ENCODE measurements at regions not wholly inside any gene's neighbourhood (a gene's known extent, or its start where the extent isn't known, plus 50 kb on each side); places are given as distances from the start of the nearest gene placed in this dataset.

DNA sequence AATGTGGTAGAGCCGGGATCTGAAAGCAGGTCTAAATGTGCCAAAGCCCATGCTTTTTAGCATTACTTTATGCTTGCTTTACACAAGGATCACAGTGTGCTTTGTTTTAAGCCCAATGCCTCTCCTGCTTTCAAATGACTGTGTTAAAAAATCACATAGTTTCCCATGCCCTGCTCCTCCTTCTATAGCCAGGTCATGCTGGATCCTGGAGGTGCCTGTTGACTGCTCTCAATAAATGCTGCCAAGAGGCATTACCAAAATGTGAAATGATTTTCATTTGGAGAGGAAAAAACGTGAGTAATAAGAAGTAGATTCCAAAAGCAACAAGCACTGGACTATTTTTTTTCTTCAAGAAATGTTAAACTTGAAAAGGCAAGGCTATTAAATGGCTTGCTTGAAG lies 420.7 kb upstream of the USP24 start:
- DNase-seq: no peak

DNA sequence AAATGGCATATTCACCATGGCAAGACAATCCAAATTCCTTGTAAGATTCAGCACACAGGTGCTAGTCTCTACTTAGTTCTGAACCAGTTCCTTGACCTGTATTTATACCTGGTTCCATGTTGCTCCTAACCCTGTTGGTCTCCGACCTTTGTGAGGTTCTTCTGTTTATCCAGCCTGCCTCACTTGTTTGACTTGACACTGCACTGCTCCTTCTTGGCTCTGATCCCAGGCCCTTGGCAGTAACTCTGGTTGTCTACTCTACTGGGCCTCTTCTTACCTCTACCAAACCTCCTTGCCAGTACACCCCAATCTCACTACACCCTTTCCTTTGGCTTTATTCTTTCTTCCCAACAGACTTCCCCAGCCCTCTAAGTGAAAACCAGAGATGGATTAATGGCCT lies 419.4 kb upstream of the USP24 start:
- no peak for DNase-seq

DNA sequence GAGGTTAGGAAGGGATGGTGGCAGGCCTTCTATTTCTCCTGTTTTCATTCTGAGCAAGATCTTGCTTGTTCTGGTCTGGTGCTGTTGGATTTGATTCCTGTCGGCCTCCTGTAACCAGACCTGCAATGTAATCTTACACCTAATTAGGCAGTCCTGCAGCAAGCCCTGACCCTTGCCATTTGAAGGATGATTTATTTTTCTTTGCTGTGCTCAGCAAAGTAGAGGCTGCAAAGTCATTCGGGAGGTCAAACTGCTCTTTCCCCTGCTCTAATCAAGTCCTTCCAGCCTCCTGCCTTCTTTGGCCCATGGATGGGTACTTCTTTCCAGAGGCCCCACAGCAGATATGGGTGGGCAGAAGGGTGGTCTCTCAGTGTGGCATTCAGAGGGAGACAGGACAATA lies 417.7 kb upstream of the USP24 start:
- no peak for DNase-seq

DNA sequence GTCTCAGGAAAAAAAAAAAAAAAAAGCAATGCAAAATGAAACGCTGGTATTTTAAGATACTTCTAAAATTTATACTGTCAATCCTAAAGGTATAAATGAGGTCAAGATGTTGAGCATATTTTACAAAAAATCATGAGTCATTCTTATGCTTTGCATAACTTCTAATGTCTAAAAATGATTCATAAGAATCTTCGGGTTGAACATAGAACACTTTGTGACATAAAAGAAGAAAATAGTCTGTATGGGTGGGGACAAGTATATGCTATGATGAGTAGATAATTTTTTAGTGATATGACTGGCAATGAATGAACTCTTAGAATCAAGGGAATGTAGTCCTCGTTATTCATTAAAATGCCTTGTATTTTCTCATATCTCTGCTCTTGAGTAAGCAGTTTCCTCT lies 416.9 kb upstream of the USP24 start:
- no peak for DNase-seq

DNA sequence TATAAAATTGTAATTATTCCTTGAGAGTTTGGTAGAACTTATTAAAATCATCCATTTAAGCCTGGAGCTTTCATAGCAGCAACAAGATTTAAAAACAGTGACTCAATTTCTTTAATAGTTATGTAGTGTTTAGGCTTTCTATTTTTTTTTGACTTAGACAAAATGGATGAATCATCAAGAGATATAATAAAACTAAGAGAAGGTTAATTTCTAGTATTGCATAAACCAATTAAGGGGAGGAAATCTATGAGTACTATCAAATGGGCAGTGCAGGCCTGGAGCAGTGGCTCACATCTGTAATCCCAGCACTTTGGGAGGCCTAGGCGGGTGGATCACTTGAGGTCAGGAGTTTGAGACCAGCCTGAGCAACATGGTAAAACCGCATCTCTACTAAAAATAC lies 416.3 kb upstream of the USP24 start:
- DNase-seq: no peak

DNA sequence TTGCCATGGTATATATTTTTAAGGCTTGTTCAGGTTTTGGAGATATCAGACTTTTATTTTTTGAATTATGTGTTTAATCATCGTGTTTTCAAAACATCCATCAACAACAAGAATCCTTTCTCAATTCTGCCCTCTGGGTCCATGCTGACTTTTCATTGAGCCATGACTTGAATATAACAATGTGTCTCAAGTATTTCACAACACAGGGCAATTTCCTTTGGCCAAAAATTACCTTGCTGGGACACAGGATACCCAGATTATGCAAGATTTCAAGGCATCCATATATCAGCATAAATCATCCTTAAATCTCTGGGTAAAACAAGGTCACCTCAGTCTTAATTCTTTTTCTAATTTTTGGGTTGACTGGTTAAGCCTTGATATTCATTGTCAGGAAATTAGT lies 411.2 kb upstream of the USP24 start:
- no peak for DNase-seq

DNA sequence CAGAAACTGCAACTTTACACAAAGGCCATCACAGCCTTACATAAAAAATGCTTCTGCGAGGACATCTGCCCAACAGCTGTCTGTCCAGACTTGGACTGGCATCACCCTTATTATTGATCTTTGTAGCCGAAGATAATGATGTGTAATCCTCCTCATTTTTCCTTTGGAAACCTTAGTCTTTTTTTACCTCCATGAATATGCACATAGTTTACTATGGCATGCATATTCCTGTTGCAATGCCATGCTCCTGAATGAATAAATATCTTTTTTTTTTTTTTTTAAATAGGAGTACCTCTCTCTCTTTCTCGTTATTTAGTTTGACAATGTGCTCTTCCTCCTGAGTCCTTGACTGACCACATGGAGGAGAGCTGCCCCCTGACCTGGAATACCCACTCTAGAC lies 409.6 kb upstream of the USP24 start:
- no peak for DNase-seq

DNA sequence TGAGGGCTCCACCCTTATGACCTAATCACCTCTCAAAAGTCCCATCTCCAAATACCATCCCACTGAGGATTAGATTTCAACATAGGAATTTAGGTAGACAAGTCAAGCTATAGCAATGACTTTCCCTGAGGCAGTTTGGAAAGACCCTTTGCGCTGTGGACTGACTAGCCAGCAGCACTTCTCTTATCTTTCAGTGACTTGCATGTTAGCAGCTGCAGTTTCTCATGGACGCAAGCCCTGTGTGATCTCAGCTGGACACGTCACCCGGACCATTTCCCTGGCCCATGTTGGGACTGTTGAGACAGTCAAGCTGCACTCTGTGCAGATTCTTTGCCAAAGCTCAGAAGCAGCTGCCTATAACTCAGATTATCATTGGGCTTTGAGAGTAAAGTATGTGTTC lies 408.1 kb upstream of the USP24 start:
- DNase-seq: no peak

DNA sequence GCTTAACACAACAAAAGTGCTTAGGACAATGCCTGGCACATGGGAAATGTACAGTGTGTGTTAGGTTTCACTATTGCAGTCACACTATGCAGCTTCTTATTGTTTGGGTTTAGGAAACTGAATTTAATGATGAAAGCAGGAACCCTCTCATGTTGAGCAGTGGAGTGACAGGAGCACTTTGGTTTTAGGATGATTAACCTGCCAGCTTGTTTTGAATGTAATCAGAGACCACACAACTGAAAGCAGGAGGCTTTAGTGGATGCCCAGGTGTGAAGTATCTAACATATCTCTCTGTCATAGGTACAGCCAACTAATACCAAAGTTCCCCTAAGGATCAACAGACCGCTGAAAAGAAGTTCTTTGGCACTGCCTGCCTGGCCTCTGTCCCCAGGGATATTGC lies 406.9 kb upstream of the USP24 start:
- no peak for DNase-seq

DNA sequence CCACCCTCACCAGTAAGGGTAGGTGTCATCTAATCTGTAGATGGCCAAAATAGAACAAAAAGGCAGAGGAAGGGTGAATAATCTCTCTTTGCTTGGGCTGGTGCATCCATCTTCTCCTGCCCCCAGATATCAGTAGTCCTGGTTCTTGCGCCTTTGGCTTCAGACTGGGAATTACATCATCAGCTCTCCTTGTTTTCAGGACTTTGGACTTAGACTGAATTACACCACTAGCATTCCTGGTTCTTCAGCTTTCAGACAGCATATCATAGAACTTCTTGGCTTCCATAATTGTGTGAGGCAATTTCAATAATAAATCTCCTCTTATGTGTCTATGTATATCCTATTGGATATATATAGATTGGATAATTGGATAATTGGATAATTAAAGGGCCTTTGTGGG lies 403.0 kb upstream of the USP24 start:
- DNase-seq: no peak

DNA sequence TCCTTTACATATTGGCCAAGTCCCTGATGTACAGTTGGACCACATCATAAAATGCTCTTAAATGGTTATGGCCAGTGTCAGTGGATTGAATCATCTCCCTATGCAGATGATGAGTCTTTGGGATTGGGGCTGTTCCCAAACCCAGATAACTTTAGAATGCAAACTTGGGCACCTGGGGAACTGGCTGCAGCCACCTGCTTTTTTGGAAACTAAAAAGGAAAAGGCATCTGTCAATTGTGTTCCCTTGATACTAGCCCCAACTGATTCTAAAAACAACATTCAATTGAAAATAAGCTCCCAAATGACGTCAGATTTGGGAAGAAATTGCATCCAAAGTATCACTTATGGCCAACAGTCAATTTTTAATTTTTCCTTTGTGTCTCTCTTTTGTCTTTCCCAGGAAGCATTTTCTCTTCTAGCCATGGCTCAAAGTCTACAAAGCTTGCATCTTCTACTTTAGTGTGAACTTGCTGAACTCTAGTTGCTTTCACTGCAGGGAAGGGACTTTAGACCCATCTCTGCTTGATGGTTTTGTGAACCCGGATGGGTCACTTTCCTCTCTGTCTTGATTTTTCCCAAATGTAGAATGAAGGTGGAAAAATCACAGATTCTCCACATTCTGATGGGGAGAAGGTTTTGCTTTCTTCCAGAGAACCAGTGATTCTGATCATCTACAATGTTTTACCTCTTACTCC lies 402.3 kb upstream of the USP24 start:
- DNase-seq: no peak

DNA sequence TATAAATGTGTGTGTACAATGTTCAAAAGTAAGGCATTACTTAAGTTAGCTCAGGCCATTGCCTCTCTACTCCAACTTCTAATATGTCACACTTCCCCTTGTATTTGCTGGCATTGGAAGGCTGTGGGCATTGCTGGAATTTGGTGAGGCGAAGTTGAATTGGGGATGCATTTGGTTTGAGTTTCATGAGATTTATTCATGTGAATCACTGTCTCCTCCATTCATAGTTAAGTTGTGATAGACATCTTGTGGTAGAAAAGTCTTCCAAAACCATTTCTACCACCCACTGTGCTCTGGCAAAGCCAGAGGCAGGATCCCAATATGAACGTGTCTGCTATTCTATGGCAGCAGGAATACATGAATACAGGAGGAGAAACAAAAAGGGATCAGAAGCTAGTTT lies 397.8 kb upstream of the USP24 start:
- no peak for DNase-seq

DNA sequence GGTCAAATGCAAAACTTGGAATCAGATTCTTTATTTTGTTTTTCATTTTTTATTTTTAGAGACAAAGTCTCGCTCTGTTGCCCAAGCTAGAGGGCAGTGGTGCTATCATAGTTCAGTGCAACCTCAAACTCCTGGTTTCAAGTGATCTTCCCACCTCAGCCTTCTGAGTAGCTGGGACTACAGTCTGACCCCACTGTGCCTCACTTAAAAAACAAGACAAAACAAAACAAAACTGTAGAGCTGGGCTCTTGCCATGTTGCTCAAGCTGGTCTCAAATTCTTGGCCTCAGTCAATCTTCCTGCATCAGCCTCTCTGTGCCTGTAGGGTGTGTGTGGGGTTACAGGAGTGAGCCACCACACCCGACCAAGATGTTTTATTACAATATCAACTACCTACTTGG lies 396.0 kb upstream of the USP24 start:
- no peak for DNase-seq

DNA sequence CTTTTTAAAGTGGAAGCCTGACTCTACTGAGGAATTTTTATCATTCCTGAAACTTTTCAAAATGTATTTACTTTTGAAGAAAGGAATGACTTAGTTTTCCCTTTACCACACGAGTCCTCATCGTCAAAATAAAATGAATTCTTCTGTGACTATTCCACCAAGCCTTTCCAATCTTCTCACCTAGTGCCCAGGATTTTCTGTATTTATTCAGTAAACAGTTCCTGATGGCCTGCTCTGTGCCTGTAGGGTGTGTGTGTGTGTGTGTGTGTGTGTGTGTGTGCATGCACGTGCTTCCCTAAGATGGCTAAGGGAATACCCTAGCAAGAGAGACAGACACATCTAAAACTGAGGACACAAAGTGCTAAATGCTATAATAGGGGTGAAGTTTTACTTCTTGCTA lies 395.0 kb upstream of the USP24 start:
- DNase-seq: no peak

DNA sequence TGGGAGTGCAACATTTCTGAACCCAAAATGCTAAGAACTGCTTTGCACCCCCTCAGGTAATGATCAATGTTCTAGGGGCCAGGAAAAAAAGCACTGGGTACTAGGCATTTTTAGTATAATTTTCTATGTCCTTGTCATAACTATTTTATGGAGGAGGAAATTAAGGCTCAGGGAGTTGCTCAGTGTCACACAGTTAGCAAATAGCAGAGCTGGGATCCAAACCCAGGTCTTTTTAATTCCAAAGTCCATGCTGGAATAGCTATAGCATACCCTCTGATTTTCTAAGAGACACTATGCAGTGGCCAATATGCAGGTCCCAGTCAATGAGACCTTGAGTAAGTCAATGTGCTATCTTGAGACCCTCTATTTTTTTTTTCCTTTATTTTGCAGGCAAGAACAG lies 394.5 kb upstream of the USP24 start:
- DNase-seq: no peak

DNA sequence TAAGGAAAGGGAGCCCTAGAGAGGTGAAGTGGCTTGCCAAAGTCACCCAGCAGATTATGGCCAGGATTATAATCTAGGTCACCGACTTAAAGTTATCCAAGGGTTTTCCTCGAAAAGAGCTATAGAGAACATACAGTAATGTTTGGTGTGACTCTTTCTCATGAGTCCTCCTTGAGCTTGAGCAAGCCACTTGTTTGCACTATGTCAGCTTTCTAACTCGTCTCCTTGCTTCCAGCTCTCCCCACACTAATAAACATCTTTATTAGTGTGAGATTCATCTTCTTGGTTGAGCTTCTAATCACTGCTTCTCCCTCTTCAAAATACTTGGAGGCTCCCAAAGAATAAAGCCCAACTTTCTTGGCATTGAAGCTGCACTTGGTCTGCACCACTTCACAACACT lies 390.0 kb upstream of the USP24 start:
- DNase-seq: no peak

DNA sequence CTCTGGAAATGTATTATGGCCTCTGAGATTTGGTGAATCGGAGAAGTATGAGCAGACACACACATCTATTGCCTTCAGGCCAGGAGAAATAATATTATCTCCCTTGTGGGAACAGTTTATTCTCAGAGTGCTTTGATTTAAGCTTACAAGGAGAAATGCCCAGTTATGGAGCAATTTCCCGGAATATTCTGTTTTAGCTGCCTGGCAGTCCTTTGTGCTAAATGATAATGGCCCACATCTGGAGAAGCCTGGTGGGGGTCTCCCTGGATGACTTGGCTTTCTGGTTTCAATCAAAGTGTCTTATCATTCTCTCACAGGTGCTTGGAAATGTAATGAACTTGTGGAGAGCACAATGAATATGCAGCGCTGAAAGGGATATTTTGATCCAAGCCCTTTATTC lies 389.6 kb upstream of the USP24 start:
- no peak for DNase-seq

DNA sequence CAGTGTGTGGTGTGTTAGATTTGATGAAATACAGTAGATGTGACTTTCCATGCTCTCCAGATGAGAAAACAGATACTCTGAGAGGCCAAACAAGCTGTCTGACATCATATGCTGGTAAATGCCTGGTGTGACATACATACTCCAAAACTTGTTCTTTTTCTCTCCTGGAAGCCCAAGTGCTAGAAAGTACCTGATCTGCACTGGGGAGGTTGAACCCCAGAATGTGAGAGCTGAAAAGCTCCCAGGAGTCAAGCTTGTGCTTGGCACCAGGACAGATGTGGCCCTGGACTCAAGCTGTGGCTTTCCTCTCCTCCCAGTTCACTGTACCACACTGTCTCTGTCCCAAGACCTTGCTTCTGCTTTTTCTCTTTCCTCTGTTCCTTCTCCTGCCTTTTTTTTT lies 389.0 kb upstream of the USP24 start:
- no peak for DNase-seq

DNA sequence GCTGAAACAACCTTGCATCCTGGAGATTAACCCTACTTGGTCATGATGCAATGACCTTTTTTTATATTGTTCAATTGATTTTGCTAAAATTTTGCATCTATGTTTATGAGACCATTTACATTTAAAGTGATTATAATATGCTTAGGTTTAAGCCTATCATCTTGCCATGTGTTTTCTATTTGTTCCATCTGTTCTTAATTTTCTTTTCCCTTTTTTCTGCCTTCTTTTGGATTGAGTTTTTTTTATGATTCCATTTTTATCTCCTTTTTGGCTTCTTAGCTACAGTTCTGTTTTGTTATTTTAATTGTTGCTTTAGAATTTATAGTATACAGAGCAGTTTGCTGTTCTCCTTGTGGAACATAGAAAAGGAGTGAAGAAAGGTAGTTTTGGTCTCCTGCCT lies 385.1 kb upstream of the USP24 start:
- no peak for DNase-seq

DNA sequence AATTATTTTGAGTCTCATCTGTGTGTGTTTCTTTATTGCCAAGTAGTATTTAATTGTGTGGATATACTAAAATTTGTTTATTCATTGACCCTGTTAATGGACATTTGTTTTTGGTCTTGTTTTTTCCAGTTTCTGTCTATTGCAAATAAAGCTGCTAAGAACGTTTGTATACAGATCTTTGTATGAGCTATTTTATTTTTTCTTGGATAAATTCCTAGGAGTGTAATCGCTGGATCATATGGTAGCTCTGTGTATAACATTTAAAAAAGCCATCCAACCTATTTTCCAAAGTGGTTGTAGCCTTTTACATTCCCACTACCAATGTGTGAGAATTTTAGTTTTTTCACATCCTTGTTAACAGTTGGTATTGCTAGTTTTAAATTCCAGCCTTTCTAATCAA lies 382.7 kb upstream of the USP24 start:
- no peak for DNase-seq

DNA sequence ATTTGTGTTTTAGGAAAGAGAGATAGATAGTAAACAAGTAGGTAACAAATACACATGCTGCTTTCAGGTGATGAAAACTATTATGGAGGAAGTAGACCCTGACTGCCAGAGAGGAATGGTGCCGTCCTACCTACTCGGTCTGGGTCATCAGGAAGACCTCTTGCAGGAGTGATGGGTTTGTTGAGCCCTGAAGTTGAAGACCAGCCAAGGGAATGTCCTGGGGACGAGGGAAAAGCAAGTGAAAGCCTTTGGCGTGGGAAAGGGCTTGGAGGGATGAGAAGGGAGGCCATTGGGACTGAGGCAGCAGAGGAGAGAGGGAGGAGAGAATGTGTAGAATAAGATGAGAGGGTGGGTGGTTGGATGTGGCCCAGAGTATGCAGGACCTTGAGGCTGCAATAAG lies 379.5 kb upstream of the USP24 start:
- DNase-seq: no peak

DNA sequence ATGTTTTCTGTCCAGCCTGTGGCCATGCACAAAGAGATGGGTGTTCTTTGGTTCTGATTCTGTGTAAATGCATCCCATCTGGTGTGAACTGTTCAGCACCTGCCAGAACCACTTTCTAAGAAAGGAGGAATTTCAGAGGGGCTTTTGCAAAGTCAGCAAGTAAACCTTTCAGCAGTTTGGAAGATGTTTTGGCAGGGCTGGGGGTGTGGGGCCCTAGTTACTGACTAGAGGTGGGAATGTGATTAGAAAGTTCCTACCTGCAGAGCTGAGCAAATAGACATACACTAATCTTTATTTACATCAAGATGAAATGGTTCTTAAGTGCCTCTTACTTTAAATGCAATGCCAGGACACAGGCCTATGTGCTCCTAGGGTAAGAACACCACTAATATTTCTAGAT lies 378.1 kb upstream of the USP24 start:
- DNase-seq: no peak

DNA sequence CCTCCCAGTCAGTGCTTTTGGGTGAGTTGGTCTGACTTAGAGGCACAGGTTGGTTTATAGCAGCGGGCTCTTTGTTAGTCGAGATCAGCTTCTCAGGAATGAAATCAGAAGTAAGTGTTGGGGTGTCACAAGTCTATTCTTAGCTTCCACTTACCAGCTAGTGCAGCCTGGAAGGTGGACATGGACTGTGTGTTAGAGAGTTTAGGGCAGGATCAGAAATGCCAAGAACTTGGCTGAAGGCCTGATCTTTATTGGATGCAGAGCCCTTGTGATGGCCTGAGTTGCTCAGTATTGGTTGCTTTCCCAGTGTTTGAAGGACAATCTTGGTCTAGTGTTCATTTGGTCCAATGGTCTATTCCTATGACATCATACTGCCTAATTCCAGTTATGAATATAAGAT lies 377.0 kb upstream of the USP24 start:
- DNase-seq: no peak

DNA sequence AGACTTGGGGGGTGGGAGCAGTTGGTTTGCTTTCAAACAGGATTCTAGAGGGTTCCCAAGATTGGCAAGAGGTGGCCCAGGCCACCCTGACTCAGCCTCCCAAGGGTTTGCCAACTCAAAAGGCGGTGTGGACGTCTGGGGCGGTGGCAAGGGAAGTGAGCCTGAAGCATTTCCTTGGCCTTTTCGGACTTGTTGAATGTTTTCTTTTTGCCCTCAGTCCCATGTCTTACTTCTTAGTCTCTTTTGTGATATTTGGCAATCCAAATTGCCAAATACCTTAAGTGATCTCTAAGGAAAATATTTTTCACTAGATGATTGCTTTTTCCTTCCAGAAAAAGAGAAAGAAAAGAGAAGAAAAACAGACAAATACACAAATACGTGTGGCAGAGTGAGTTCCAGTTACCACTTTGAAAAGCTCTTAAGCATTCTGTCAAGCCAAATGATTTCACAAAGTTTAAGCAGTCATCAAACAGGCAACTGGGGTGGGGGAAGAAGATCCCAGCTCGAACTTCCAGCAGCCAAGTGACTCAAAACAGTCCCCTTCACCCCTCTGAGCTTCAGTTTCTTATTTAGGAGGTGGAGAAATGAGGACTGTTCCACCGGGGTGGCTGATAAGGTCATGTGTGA lies 374.6 kb upstream of the USP24 start:
- DNase-seq: no peak

DNA sequence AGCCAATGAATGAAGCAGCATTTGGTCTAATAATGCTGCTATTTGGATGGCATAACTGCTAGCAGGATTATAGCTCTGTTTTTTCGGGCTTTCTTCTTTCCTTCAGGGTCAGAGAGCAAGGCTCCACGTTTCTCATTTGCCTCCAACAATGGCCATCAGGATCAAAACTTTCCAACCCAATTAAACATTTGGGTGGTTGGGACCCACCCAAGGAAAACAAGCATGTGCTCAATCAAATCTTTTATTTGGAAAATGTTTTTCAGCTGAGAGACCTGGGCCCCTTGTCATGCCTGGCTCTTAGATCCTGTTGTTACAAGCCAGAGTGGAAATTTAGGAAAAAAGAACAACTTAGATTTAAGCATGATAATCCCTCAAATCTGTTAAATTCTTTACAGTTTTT lies 373.1 kb upstream of the USP24 start:
- DNase-seq: no peak

Data from retina (tissue), 1 donor.